Neural progenitor cell (in vitro differentiated cells): ENCODE measurements at regions not wholly inside any gene's neighbourhood (a gene's known extent, or its start where the extent isn't known, plus 50 kb on each side); places are given as distances from the start of the nearest gene placed in this dataset.

Source experiments
- DNase-seq: peaks from one replicate; pipeline ENCODE4 v3.0.0-alpha.2; 2016; ENCODE audit warnings: low spot score
- H2AFZ ChIP-seq: fragments of 200-600 bp; sonication (generic); replicated peaks from 2 replicates; pipeline ENCODE4 v1.6.1; 2016; ENCODE audit warnings: antibody characterized with exemption
- H3F3A ChIP-seq: fragments of 200-600 bp; sonication (generic); 2 replicates; pipeline ENCODE4 v1.6.1; 2016; ENCODE audit warnings: antibody characterized with exemption, low read depth
- H3K27ac ChIP-seq: fragments of 200-600 bp; sonication (generic); 2 replicates; pipeline ENCODE4 v1.5.1; 2016; ENCODE audit warnings: mild to moderate bottlenecking
- H3K27me3 ChIP-seq: fragments of 200-600 bp; sonication (generic); 2 replicates; pipeline ENCODE4 v1.6.1; 2016; ENCODE audit warnings: mild to moderate bottlenecking, moderate library complexity
- H3K36me3 ChIP-seq: fragments of 200-600 bp; sonication (generic); 2 replicates; pipeline ENCODE4 v1.5.1; 2016
- H3K4me1 ChIP-seq: fragments of 200-600 bp; sonication (generic); 2 replicates; pipeline ENCODE4 v1.6.1; 2016; ENCODE audit warnings: mixed run types
- H3K4me2 ChIP-seq: fragments of 200-600 bp; sonication (generic); 2 replicates; pipeline ENCODE4 v1.6.1; 2016
- H3K4me3 ChIP-seq: fragments of 200-600 bp; sonication (generic); 2 replicates; pipeline ENCODE4 v1.5.1; 2016
- H3K79me2 ChIP-seq: fragments of 200-600 bp; sonication (generic); 2 replicates; pipeline ENCODE4 v1.6.1; 2016; ENCODE audit warnings: low read depth
- H3K9ac ChIP-seq: fragments of 200-600 bp; sonication (generic); 2 replicates; pipeline ENCODE4 v1.6.1; 2016
- H3K9me3 ChIP-seq: fragments of 200-600 bp; sonication (generic); 2 replicates; pipeline ENCODE4 v1.5.1; 2016; ENCODE audit warnings: low read depth
- H4K20me1 ChIP-seq: fragments of 200-600 bp; sonication (generic); 2 replicates; pipeline ENCODE4 v1.6.1; 2016; ENCODE audit warnings: low read depth
- H3K27ac Mint-ChIP-seq: 3 replicates; pipeline ENCODE4 v1.8.0; 2021; ENCODE audit warnings: mixed read lengths
- H3K27me3 Mint-ChIP-seq: 2 replicates; pipeline ENCODE4 v1.8.0; 2022; ENCODE audit warnings: low read depth, mild to moderate bottlenecking, inconsistent platforms, moderate library complexity, mixed read lengths; ENCODE audit not compliant: insufficient read depth
- H3K36me3 Mint-ChIP-seq: 3 replicates; pipeline ENCODE4 v1.8.0; 2021; ENCODE audit warnings: mixed read lengths
- H3K4me1 Mint-ChIP-seq: 3 replicates; pipeline ENCODE4 v1.8.0; 2021; ENCODE audit warnings: mixed read lengths
- H3K4me3 Mint-ChIP-seq: 3 replicates; pipeline ENCODE4 v1.8.0; 2021; ENCODE audit warnings: mild to moderate bottlenecking, moderate library complexity, mixed read lengths
- H3K9me3 Mint-ChIP-seq: 3 replicates; pipeline ENCODE4 v1.8.0; 2020; ENCODE audit warnings: mixed read lengths
- EZH2 ChIP-seq: fragments of 200-600 bp; sonication (generic); IDR thresholded peaks from 2 replicates; pipeline ENCODE4 v1.6.1; 2017; ENCODE audit warnings: antibody characterized with exemption, mild to moderate bottlenecking, moderate library complexity
- EZH2phosphoT487 ChIP-seq: fragments of 200-600 bp; sonication (generic); IDR thresholded peaks from 2 replicates; pipeline ENCODE4 v1.6.1; 2017; ENCODE audit warnings: antibody characterized with exemption
- TF ChIP-seq, protein P1 (sequence below): fragments of 200-600 bp; sonication (generic); IDR thresholded peaks from 2 replicates; pipeline ENCODE4 v1.5.1; 2017; ENCODE audit warnings: antibody characterized with exemption, mild to moderate bottlenecking

DNA sequence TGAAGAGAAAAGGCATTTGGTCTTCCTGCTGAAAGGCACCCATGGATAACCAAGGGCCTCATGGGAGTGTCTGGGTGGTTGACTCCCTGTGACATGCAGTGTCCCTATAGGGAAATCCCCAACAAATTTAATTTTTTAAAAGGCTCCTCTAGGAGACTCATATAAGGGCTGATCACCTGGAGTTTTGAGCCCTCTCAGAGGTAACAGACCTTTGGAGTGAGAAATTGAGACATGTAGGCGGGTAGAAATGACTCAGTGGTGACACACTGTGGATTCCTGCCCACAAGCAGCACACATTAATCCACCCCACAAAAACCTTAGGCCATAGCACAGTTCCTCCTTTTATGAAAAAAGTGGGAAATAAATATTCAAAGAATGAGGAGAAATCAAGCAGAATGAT, 557.0 kb upstream of the CNTNAP5 start:
- Mint-ChIP-seq H3K4me1 (no peaks in the 10 kb centered on the region), H3K27me3 (no peaks in the 10 kb centered on the region), H3K9me3 (peaks cover 18% of the 10 kb centered on the region), H3K36me3 (peaks cover under 1% of the 10 kb centered on the region), H3K4me3 (no peak overlapping the region), H3K27ac (no peak overlapping the region)
- Histone ChIP-seq H3K4me2 (no peak overlapping the region), H3K27ac (no peak overlapping the region), H3K36me3 (no peaks in the 10 kb centered on the region), H2AFZ (no peak overlapping the region), H3K9me3 (peaks cover 4% of the 10 kb centered on the region), H4K20me1 (no peaks in the 10 kb centered on the region), H3K4me1 (no peaks in the 10 kb centered on the region), H3F3A (no peaks in the 10 kb centered on the region), H3K27me3 (no peaks in the 10 kb centered on the region), H3K9ac (no peak overlapping the region), H3K4me3 (no peak overlapping the region), H3K79me2 (no peaks in the 10 kb centered on the region)
- DNase-seq: no peak
- TF ChIP-seq, protein P1, sequence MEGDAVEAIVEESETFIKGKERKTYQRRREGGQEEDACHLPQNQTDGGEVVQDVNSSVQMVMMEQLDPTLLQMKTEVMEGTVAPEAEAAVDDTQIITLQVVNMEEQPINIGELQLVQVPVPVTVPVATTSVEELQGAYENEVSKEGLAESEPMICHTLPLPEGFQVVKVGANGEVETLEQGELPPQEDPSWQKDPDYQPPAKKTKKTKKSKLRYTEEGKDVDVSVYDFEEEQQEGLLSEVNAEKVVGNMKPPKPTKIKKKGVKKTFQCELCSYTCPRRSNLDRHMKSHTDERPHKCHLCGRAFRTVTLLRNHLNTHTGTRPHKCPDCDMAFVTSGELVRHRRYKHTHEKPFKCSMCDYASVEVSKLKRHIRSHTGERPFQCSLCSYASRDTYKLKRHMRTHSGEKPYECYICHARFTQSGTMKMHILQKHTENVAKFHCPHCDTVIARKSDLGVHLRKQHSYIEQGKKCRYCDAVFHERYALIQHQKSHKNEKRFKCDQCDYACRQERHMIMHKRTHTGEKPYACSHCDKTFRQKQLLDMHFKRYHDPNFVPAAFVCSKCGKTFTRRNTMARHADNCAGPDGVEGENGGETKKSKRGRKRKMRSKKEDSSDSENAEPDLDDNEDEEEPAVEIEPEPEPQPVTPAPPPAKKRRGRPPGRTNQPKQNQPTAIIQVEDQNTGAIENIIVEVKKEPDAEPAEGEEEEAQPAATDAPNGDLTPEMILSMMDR: peak; percentile 4
- no peak for TF ChIP-seq EZH2

DNA sequence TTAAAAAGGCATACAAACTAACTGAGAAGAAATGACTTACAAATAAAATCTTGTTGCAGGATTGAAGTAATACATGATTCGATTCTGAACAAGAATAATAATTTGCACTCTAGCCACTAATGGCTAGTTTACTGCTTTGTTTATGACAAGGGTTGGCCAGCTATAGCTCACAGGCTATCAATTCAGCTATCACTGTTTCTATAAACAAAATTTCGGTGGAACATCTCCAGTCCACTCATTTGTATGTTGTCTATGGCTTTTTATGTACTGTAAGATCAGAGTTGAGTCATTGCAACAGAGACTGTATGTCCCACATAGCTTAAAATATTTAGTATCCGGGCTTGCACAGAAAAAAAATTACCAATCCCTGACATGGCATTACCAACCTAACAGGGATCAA, 543.7 kb upstream of the CNTNAP5 start:
- Histone ChIP-seq H3K27ac (no peak overlapping the region), H3K4me3 (no peak overlapping the region), H3K4me1 (no peaks in the 10 kb centered on the region), H3K79me2 (no peaks in the 10 kb centered on the region), H3K9ac (no peak overlapping the region), H3K36me3 (no peaks in the 10 kb centered on the region), H4K20me1 (no peaks in the 10 kb centered on the region), H3K27me3 (no peaks in the 10 kb centered on the region), H3K4me2 (no peak overlapping the region), H3F3A (no peaks in the 10 kb centered on the region), H3K9me3 (no peaks in the 10 kb centered on the region), H2AFZ (no peak overlapping the region)
- Mint-ChIP-seq H3K27me3 (no peaks in the 10 kb centered on the region), H3K9me3 (no peaks in the 10 kb centered on the region), H3K36me3 (no peaks in the 10 kb centered on the region), H3K4me3 (no peak overlapping the region), H3K4me1 (no peaks in the 10 kb centered on the region), H3K27ac (no peak overlapping the region)
- TF ChIP-seq, protein P1: no peak
- no peak for TF ChIP-seq EZH2phosphoT487
- TF ChIP-seq EZH2: no peak
- DNase-seq: no peak

DNA sequence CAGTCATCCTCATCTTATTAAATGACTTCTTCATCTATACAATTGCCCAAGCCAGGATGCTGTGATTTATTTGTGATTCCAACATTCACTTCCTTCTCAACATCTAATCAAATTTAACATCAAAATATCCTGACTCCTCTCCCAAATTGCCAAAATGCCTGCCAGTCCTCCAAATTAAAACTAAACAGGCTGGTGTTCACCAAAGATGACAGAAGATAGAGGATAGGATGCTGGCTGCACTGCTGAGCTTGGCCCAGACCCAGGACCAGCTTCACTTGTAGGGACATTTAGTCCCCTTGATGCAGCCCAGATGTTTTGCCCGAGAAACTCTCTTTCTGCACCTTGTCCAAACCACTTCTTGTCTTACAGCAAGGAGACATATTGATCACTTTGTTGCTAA, 540.0 kb upstream of the CNTNAP5 start:
- H3K4me2 ChIP-seq: no peak overlapping the region
- H3K27me3 ChIP-seq: no peaks in the 10 kb centered on the region
- H2AFZ ChIP-seq: no peak overlapping the region
- Mint-ChIP-seq H3K27ac (no peak overlapping the region), H3K9me3 (no peaks in the 10 kb centered on the region), H3K27me3 (peaks cover 2% of the 10 kb centered on the region), H3K4me1 (no peaks in the 10 kb centered on the region), H3K4me3 (no peak overlapping the region), H3K36me3 (no peaks in the 10 kb centered on the region)
- no peak overlapping the region for H3K27ac ChIP-seq
- no peak for DNase-seq
- H3K4me1 ChIP-seq: no peaks in the 10 kb centered on the region
- H3F3A ChIP-seq: no peaks in the 10 kb centered on the region
- H4K20me1 ChIP-seq: no peaks in the 10 kb centered on the region
- TF ChIP-seq EZH2phosphoT487: no peak
- H3K4me3 ChIP-seq: no peak overlapping the region
- H3K36me3 ChIP-seq: no peaks in the 10 kb centered on the region
- H3K79me2 ChIP-seq: no peaks in the 10 kb centered on the region
- no peak overlapping the region for H3K9ac ChIP-seq
- H3K9me3 ChIP-seq: no peaks in the 10 kb centered on the region

DNA sequence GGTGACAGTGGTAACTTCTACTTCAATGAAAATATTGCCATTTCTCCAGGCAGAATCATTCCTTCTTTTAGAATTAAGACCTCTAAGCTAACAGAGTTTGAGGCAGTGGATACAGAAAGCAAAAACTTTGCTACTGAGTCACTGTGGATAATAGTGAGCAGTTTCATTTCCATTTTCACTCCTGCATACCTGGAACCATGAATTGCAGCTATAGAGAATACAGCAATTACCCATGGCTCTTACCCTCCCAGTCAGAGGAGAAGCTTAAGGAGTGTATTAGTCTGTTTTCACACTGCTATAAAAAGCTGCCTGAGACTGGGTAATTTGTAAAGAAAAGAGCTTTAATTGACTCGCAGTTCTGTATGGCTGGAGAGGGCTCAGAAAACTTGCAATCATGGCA, 531.4 kb upstream of the CNTNAP5 start:
- H3K27me3 ChIP-seq: no peaks in the 10 kb centered on the region
- no peaks in the 10 kb centered on the region for H3K9me3 ChIP-seq
- no peak overlapping the region for H3K4me2 ChIP-seq
- H4K20me1 ChIP-seq: no peaks in the 10 kb centered on the region
- H3K4me1 Mint-ChIP-seq: no peaks in the 10 kb centered on the region
- no peak overlapping the region for H3K27ac Mint-ChIP-seq
- no peaks in the 10 kb centered on the region for H3K36me3 ChIP-seq
- H3K9me3 Mint-ChIP-seq: no peaks in the 10 kb centered on the region
- no peak overlapping the region for H2AFZ ChIP-seq
- H3K36me3 Mint-ChIP-seq: no peaks in the 10 kb centered on the region
- H3K9ac ChIP-seq: no peak overlapping the region
- H3K4me3 ChIP-seq: no peak overlapping the region
- H3K4me3 Mint-ChIP-seq: no peak overlapping the region
- H3F3A ChIP-seq: no peaks in the 10 kb centered on the region
- no peaks in the 10 kb centered on the region for H3K79me2 ChIP-seq
- peaks cover under 1% of the 10 kb centered on the region for H3K27me3 Mint-ChIP-seq
- no peak for DNase-seq
- no peak overlapping the region for H3K27ac ChIP-seq
- TF ChIP-seq, protein P1: no peak
- no peak for TF ChIP-seq EZH2
- no peak for TF ChIP-seq EZH2phosphoT487
- no peaks in the 10 kb centered on the region for H3K4me1 ChIP-seq
